ENCODE measurements at regions not wholly inside any gene's neighbourhood (a gene's known extent, or its start where the extent isn't known, plus 50 kb on each side); places are given as distances from the start of the nearest gene placed in this dataset.

GRCh38 chr15:69852916-69853315, 244.8 kb downstream of the TLE3 start:
- H3K4me1 ChIP-seq (ENCODE audit: control insufficient read depth, insufficient read depth, low read length), result peaks cover 4% of the 10 kb centered on the region
- no peaks in the 10 kb centered on the region for H3K9me3 ChIP-seq (replicated peaks; ENCODE audit: control insufficient read depth, low read depth, low read length)
- no peak overlapping the region for H3K4me3 ChIP-seq (ENCODE audit: low read length)
- WGBS (ENCODE audit: insufficient coverage), result 94% methylated on average over 4 of the region's 4 CpGs
- H3K27me3 ChIP-seq (ENCODE audit: control insufficient read depth, insufficient read depth, low read length), result peaks cover 11% of the 10 kb centered on the region
- H3K36me3 ChIP-seq (ENCODE audit: control insufficient read depth, insufficient read depth, low read length), result no peaks in the 10 kb centered on the region
- no peak for DNase-seq
- H3K27ac ChIP-seq (ENCODE audit: low read length), result no peak overlapping the region

GRCh38 chr15:69853544-69853951, 244.2 kb downstream of the TLE3 start:
- Histone ChIP-seq H3K4me1 (ENCODE audit: control insufficient read depth, insufficient read depth, low read length) (peaks cover 4% of the 10 kb centered on the region), H3K27ac (ENCODE audit: low read length) (no peak overlapping the region), H3K36me3 (ENCODE audit: control insufficient read depth, insufficient read depth, low read length) (no peaks in the 10 kb centered on the region), H3K27me3 (ENCODE audit: control insufficient read depth, insufficient read depth, low read length) (peaks cover 11% of the 10 kb centered on the region), H3K4me3 (ENCODE audit: low read length) (no peak overlapping the region), H3K9me3 (replicated peaks; ENCODE audit: control insufficient read depth, low read depth, low read length) (no peaks in the 10 kb centered on the region)
- 61% methylated on average over 4 of the region's 6 CpGs for WGBS (ENCODE audit: insufficient coverage)
- DNase-seq, result peak; percentile 41

GRCh38 chr15:69854001-69854400, 243.7 kb downstream of the TLE3 start:
- H3K27ac ChIP-seq (ENCODE audit: low read length), result no peak overlapping the region
- H3K4me3 ChIP-seq (ENCODE audit: low read length), result no peak overlapping the region
- H3K36me3 ChIP-seq (ENCODE audit: control insufficient read depth, insufficient read depth, low read length), result no peaks in the 10 kb centered on the region
- peaks cover 4% of the 10 kb centered on the region for H3K4me1 ChIP-seq (ENCODE audit: control insufficient read depth, insufficient read depth, low read length)
- no peaks in the 10 kb centered on the region for H3K9me3 ChIP-seq (replicated peaks; ENCODE audit: control insufficient read depth, low read depth, low read length)
- H3K27me3 ChIP-seq (ENCODE audit: control insufficient read depth, insufficient read depth, low read length), result peaks cover 9% of the 10 kb centered on the region
- DNase-seq, result peak; percentile 35
- WGBS (ENCODE audit: insufficient coverage), result no CpG with 5 or more reads among the region's 4 CpGs

GRCh38 chr15:69854521-69855181, 243.1 kb downstream of the TLE3 start:
- WGBS (ENCODE audit: insufficient coverage), result 41% methylated on average over 4 of the region's 11 CpGs
- H3K9me3 ChIP-seq (replicated peaks; ENCODE audit: control insufficient read depth, low read depth, low read length), result no peaks in the 10 kb centered on the region
- H3K27me3 ChIP-seq (ENCODE audit: control insufficient read depth, insufficient read depth, low read length), result peaks cover 9% of the 10 kb centered on the region
- H3K36me3 ChIP-seq (ENCODE audit: control insufficient read depth, insufficient read depth, low read length), result no peaks in the 10 kb centered on the region
- H3K4me3 ChIP-seq (ENCODE audit: low read length), result no peak overlapping the region
- H3K4me1 ChIP-seq (ENCODE audit: control insufficient read depth, insufficient read depth, low read length), result peaks cover 4% of the 10 kb centered on the region
- no peak overlapping the region for H3K27ac ChIP-seq (ENCODE audit: low read length)
- peak; percentile 52 for DNase-seq

GRCh38 chr15:69855258-69856000, 242.3 kb downstream of the TLE3 start:
- no peak for DNase-seq
- 24% methylated on average over 4 of the region's 13 CpGs for WGBS (ENCODE audit: insufficient coverage)
- no peak overlapping the region for H3K4me3 ChIP-seq (ENCODE audit: low read length)

GRCh38 chr15:69857250-69857649, 240.5 kb downstream of the TLE3 start:
- 91% methylated on average over 4 of the region's 6 CpGs for WGBS (ENCODE audit: insufficient coverage)
- Histone ChIP-seq H3K4me3 (ENCODE audit: low read length) (no peak overlapping the region), H3K27me3 (ENCODE audit: control insufficient read depth, insufficient read depth, low read length) (peaks cover 2% of the 10 kb centered on the region), H3K9me3 (replicated peaks; ENCODE audit: control insufficient read depth, low read depth, low read length) (no peaks in the 10 kb centered on the region), H3K4me1 (ENCODE audit: control insufficient read depth, insufficient read depth, low read length) (peaks cover 24% of the 10 kb centered on the region), H3K27ac (ENCODE audit: low read length) (no peak overlapping the region), H3K36me3 (ENCODE audit: control insufficient read depth, insufficient read depth, low read length) (no peaks in the 10 kb centered on the region)
- no peak for DNase-seq

More at GRCh38 chr15:69855258-69856000, 242.3 kb downstream of the TLE3 start:
- no peaks in the 10 kb centered on the region for H3K9me3 ChIP-seq (replicated peaks; ENCODE audit: control insufficient read depth, low read depth, low read length)
- no peak overlapping the region for H3K27ac ChIP-seq (ENCODE audit: low read length)
- peaks cover 7% of the 10 kb centered on the region for H3K4me1 ChIP-seq (ENCODE audit: control insufficient read depth, insufficient read depth, low read length)
- H3K36me3 ChIP-seq (ENCODE audit: control insufficient read depth, insufficient read depth, low read length), result no peaks in the 10 kb centered on the region
- peaks cover 5% of the 10 kb centered on the region for H3K27me3 ChIP-seq (ENCODE audit: control insufficient read depth, insufficient read depth, low read length)

- no peak overlapping the region for H3K27ac ChIP-seq (ENCODE audit: low read length)
- no peak overlapping the region for H3K4me3 ChIP-seq (ENCODE audit: low read length)
- no peaks in the 10 kb centered on the region for H3K36me3 ChIP-seq (ENCODE audit: control insufficient read depth, insufficient read depth, low read length)
- WGBS (ENCODE audit: insufficient coverage), result 71% methylated on average over 7 of the region's 10 CpGs
- H3K4me1 ChIP-seq (ENCODE audit: control insufficient read depth, insufficient read depth, low read length), result peaks cover 24% of the 10 kb centered on the region
- no peaks in the 10 kb centered on the region for H3K9me3 ChIP-seq (replicated peaks; ENCODE audit: control insufficient read depth, low read depth, low read length)
- DNase-seq, result no peak
- H3K27me3 ChIP-seq (ENCODE audit: control insufficient read depth, insufficient read depth, low read length), result peaks cover 2% of the 10 kb centered on the region
Measured at GRCh38 chr15:69857686-69858391, 239.9 kb downstream of the TLE3 start.

- DNase-seq, result no peak
- Histone ChIP-seq H3K9me3 (replicated peaks; ENCODE audit: control insufficient read depth, low read depth, low read length) (no peaks in the 10 kb centered on the region), H3K36me3 (ENCODE audit: control insufficient read depth, insufficient read depth, low read length) (no peaks in the 10 kb centered on the region), H3K4me1 (ENCODE audit: control insufficient read depth, insufficient read depth, low read length) (peaks cover 24% of the 10 kb centered on the region), H3K27ac (ENCODE audit: low read length) (no peak overlapping the region), H3K27me3 (ENCODE audit: control insufficient read depth, insufficient read depth, low read length) (peaks cover 2% of the 10 kb centered on the region), H3K4me3 (ENCODE audit: low read length) (no peak overlapping the region)
- 52% methylated on average over 4 of the region's 5 CpGs for WGBS (ENCODE audit: insufficient coverage)
Measured at GRCh38 chr15:69858456-69858855, 239.3 kb downstream of the TLE3 start.

GRCh38 chr15:69859866-69860265, 237.9 kb downstream of the TLE3 start:
- Histone ChIP-seq H3K4me1 (ENCODE audit: control insufficient read depth, insufficient read depth, low read length) (peaks cover 21% of the 10 kb centered on the region), H3K9me3 (replicated peaks; ENCODE audit: control insufficient read depth, low read depth, low read length) (no peaks in the 10 kb centered on the region), H3K27ac (ENCODE audit: low read length) (no peak overlapping the region), H3K36me3 (ENCODE audit: control insufficient read depth, insufficient read depth, low read length) (no peaks in the 10 kb centered on the region), H3K4me3 (ENCODE audit: low read length) (no peak overlapping the region), H3K27me3 (ENCODE audit: control insufficient read depth, insufficient read depth, low read length) (peaks cover 2% of the 10 kb centered on the region)
- WGBS (ENCODE audit: insufficient coverage), result no CpG with 5 or more reads among the region's 5 CpGs
- DNase-seq, result no peak

GRCh38 chr15:69860321-69860720, 237.4 kb downstream of the TLE3 start:
- Histone ChIP-seq H3K4me3 (ENCODE audit: low read length) (no peak overlapping the region), H3K27me3 (ENCODE audit: control insufficient read depth, insufficient read depth, low read length) (peaks cover 2% of the 10 kb centered on the region), H3K9me3 (replicated peaks; ENCODE audit: control insufficient read depth, low read depth, low read length) (no peaks in the 10 kb centered on the region), H3K27ac (ENCODE audit: low read length) (no peak overlapping the region), H3K4me1 (ENCODE audit: control insufficient read depth, insufficient read depth, low read length) (peaks cover 19% of the 10 kb centered on the region), H3K36me3 (ENCODE audit: control insufficient read depth, insufficient read depth, low read length) (no peaks in the 10 kb centered on the region)
- no peak for DNase-seq
- 94% methylated on average over 3 of the region's 7 CpGs for WGBS (ENCODE audit: insufficient coverage)
